ENCODE measurements at regions not wholly inside any gene's neighbourhood (a gene's known extent, or its start where the extent isn't known, plus 50 kb on each side); places are given as distances from the start of the nearest gene placed in this dataset.

DNA sequence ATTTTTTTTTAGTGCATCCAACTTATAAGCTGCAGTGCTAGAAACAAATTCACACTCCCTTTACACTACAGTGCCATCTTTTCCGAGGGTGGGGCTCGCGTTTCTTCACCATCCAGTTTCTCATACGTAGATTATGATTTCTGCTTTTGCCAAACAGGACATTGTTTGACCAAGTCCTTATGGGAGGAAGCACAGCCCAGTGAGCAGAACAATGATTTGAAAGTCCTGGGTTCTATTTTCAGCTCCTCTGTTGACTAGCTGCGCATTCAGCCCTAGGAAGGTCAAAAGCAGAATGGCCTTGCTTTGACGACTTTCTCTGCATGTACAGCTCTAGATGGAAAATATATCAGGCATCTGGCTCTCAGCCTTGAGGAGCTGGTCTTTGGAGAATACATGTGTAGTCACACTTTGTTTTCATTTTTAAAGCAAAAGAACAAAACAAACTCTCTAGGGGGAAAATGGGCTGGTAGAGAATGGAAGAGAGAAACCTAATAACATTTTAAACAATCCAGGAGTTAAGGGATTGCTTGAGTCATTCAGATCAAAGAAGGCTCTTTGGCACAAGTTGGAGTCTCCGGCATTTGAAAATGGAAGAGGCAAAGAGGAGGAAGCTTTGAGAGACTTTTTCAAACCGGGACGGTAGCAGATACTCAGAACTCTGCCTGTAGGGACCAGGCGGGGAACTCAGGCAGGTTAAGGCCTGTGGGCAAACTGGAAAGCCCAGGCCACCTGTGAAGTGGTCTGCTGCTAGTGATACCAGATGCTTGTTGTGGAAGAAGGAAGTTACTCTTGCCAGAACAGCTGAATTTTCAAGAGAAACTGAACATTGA lies 257.3 kb upstream of the PLEKHG7 start (continued):
- TF ChIP-seq TCF3 (IDR thresholded peaks at IDR 0.05; ENCODE audit: borderline replicate concordance, insufficient read depth, low read depth, low read length) (peak; percentile 93), ZNF274 (IDR thresholded peaks at IDR 0.05; ENCODE audit: insufficient read depth, insufficient read length) (no peak), MEF2B (IDR thresholded peaks at IDR 0.05; ENCODE audit: partially characterized antibody, poor library complexity, severe bottlenecking) (peak; percentile 86), ZNF622 (IDR thresholded peaks at IDR 0.05) (no peak), PAX8 (IDR thresholded peaks at IDR 0.05) (no peak), MXI1 (IDR thresholded peaks at IDR 0.05; ENCODE audit: low read depth, low read length) (no peak), ZSCAN29 (IDR thresholded peaks at IDR 0.05) (no peak), STAT3 (IDR thresholded peaks at IDR 0.05; ENCODE audit: low read depth, low read length) (no peak), TCF12 (IDR thresholded peaks at IDR 0.05; ENCODE audit: low read depth, low read length) (peak; percentile 96), POLR2AphosphoS2 (IDR thresholded peaks at IDR 0.05; ENCODE audit: low read depth, low read length) (no peak), HDAC6 (IDR thresholded peaks at IDR 0.05; ENCODE audit: unreplicated experiment) (no peak), MTA3 (IDR thresholded peaks at IDR 0.05; ENCODE audit: borderline replicate concordance, low read length) (peak; percentile 60; the same call in 1 of the 2 replicates), NFXL1 (IDR thresholded peaks at IDR 0.05; ENCODE audit: borderline replicate concordance) (no peak), CBFB (IDR thresholded peaks at IDR 0.05; ENCODE audit: low read depth) (peak; percentile 64; the same call in 1 of the 2 replicates), POLR2AphosphoS5 (IDR thresholded peaks at IDR 0.05; ENCODE audit: low read length) (peak; percentile 80), CBX3 (IDR thresholded peaks at IDR 0.05; ENCODE audit: borderline replicate concordance, low read depth) (no peak), NBN (IDR thresholded peaks at IDR 0.05) (no peak; the same call in 1 of the 2 replicates), MYB (IDR thresholded peaks at IDR 0.05; ENCODE audit: borderline replicate concordance, low read depth, low read length) (no peak), FOXM1 (IDR thresholded peaks at IDR 0.05; ENCODE audit: low read depth, low read length) (peak; percentile 53; the same call in 1 of the 2 replicates), SUPT20H (IDR thresholded peaks at IDR 0.05; ENCODE audit: borderline replicate concordance, control insufficient read depth, low read depth, low read length) (no peak), KAT2A (conservative IDR thresholded peaks at IDR 0.05; ENCODE audit: control insufficient read depth, low read depth, low read length) (no peak)
- TF ChIP-seq, protein P1, sequence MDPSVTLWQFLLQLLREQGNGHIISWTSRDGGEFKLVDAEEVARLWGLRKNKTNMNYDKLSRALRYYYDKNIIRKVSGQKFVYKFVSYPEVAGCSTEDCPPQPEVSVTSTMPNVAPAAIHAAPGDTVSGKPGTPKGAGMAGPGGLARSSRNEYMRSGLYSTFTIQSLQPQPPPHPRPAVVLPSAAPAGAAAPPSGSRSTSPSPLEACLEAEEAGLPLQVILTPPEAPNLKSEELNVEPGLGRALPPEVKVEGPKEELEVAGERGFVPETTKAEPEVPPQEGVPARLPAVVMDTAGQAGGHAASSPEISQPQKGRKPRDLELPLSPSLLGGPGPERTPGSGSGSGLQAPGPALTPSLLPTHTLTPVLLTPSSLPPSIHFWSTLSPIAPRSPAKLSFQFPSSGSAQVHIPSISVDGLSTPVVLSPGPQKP (IDR thresholded peaks at IDR 0.05; ENCODE audit: low read depth, low read length): no peak
- TF ChIP-seq, protein P2, sequence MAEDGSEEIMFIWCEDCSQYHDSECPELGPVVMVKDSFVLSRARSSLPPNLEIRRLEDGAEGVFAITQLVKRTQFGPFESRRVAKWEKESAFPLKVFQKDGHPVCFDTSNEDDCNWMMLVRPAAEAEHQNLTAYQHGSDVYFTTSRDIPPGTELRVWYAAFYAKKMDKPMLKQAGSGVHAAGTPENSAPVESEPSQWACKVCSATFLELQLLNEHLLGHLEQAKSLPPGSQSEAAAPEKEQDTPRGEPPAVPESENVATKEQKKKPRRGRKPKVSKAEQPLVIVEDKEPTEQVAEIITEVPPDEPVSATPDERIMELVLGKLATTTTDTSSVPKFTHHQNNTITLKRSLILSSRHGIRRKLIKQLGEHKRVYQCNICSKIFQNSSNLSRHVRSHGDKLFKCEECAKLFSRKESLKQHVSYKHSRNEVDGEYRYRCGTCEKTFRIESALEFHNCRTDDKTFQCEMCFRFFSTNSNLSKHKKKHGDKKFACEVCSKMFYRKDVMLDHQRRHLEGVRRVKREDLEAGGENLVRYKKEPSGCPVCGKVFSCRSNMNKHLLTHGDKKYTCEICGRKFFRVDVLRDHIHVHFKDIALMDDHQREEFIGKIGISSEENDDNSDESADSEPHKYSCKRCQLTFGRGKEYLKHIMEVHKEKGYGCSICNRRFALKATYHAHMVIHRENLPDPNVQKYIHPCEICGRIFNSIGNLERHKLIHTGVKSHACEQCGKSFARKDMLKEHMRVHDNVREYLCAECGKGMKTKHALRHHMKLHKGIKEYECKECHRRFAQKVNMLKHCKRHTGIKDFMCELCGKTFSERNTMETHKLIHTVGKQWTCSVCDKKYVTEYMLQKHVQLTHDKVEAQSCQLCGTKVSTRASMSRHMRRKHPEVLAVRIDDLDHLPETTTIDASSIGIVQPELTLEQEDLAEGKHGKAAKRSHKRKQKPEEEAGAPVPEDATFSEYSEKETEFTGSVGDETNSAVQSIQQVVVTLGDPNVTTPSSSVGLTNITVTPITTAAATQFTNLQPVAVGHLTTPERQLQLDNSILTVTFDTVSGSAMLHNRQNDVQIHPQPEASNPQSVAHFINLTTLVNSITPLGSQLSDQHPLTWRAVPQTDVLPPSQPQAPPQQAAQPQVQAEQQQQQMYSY (CRISPR knock-in tag; IDR thresholded peaks at IDR 0.05): no peak
- TF ChIP-seq, protein P3, sequence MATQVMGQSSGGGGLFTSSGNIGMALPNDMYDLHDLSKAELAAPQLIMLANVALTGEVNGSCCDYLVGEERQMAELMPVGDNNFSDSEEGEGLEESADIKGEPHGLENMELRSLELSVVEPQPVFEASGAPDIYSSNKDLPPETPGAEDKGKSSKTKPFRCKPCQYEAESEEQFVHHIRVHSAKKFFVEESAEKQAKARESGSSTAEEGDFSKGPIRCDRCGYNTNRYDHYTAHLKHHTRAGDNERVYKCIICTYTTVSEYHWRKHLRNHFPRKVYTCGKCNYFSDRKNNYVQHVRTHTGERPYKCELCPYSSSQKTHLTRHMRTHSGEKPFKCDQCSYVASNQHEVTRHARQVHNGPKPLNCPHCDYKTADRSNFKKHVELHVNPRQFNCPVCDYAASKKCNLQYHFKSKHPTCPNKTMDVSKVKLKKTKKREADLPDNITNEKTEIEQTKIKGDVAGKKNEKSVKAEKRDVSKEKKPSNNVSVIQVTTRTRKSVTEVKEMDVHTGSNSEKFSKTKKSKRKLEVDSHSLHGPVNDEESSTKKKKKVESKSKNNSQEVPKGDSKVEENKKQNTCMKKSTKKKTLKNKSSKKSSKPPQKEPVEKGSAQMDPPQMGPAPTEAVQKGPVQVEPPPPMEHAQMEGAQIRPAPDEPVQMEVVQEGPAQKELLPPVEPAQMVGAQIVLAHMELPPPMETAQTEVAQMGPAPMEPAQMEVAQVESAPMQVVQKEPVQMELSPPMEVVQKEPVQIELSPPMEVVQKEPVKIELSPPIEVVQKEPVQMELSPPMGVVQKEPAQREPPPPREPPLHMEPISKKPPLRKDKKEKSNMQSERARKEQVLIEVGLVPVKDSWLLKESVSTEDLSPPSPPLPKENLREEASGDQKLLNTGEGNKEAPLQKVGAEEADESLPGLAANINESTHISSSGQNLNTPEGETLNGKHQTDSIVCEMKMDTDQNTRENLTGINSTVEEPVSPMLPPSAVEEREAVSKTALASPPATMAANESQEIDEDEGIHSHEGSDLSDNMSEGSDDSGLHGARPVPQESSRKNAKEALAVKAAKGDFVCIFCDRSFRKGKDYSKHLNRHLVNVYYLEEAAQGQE (IDR thresholded peaks at IDR 0.05; ENCODE audit: low read depth, low read length): no peak

Data from GM12878 (cell line).